GM21381 (cell line): ENCODE measurements at regions not wholly inside any gene's neighbourhood (a gene's known extent, or its start where the extent isn't known, plus 50 kb on each side); places are given as distances from the start of the nearest gene placed in this dataset.

Source experiments
- ATAC-seq: cut with Tn5 transposase; IDR thresholded peaks from one replicate; pipeline ENCODE4 v1.9.1; 2021; ENCODE audit warnings: mild to moderate bottlenecking, moderate library complexity; ENCODE audit not compliant: unreplicated experiment

DNA sequence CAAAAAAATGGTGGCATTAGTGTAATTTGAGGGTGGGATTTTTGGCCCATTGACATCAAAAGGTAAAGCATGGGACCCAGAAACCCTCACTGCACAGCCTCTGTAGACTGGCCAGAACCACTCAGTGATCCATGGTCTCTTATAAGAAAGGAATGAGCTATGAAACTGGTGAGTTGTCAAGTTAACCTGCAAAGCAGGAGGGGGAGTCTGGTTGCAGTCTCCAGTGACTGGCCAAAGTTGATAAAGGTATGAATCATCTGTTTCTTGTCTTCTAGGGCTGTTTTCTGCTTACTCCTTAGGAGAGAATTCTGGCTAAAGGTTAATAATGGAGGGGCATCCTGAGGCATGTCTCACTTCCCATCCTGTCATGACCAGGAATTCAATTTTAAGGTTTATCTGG, 325.2 kb downstream of the TLR4 start:
- no peak for ATAC-seq

DNA sequence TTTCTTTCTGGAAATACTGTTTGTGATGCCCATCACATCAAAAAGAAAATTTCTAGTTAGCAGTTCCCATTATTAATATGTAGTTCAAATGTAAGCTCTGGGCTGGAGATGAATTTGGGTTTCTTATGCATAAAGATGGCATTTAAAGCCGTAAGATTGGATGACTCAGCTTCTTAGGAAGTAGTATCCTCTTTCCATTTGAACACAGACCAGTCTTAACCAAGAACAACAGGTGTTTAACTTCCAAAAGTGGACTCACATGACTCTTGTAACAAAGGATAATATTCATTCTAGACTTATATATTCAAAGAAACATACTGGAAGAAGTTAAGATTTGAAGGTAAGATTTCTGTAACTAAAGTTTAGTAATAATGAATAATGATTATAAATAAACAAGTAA, 330.5 kb downstream of the TLR4 start:
- ATAC-seq, result no peak

DNA sequence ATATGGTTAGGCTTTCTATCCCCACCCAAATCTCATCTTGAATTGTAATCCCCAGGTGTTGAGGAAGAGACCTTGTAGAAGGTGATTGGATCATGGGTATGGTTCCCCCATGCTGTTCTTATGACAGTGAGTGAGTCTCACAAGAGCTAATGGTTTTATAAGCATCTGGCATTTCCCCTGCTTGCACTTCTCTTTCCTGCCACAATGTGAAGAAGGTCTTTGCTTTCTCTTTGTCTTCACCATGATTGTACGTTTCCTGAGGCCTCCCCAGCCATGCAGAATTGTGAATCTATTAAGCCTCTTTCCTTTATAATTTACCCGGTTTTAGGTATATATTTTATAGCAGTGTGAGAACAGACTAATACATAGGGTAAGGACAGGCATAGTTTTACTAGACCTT, 334.5 kb downstream of the TLR4 start:
- no peak for ATAC-seq

DNA sequence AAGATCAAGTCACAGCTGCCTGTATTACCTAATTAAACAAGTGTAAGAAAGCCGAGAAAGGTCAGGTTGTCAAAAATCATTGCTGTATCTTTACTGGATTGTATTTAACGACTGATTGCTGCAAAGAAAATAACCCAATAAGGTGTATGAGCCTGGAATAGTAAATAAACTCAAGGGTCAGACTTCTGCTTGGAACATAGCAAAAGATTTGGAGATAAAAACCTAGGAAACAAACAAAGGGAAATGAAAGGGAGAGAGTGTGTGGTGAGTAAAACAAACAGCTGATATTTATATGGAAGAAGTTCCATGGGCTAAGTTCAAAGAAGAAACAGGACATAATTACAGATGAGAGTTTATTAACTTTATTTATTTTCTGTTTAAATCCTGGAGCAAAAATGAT, 354.0 kb downstream of the TLR4 start:
- ATAC-seq, result no peak

DNA sequence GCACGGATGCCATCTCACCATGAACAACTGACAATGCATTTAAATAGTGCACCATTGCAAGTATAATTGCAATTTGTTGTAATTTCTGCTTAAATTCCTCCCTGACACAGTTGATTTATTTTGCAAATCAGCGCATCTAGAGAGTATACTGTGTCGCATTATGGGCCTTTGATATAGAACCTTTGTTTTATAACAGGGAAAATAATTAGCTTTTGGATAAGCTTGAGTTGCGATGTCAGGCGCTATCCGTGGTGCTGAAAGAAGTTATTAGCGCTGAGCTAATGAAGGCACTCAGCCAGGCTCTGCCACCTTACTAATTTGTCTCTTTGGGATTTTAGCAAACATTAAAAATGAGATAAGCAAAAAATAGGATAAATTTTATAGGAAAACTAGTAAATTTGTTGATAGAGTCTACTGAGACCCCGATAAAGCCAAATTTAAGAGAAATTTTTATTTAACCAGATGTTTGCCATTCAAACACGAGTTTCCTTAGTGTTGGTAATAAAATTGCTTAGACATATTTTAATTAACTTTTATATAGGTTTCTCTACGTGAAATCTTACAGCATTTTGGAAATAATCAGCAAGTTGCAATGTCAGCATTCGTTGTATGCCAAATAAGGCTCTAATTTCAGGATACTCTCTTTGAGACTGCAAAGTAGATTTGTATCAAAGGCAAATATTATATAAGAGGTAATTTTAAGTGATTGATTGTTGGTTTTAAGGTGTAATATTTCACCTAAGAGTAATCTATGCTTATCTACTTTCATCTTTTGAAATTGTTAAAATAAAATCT, 355.5 kb downstream of the TLR4 start:
- no peak for ATAC-seq

DNA sequence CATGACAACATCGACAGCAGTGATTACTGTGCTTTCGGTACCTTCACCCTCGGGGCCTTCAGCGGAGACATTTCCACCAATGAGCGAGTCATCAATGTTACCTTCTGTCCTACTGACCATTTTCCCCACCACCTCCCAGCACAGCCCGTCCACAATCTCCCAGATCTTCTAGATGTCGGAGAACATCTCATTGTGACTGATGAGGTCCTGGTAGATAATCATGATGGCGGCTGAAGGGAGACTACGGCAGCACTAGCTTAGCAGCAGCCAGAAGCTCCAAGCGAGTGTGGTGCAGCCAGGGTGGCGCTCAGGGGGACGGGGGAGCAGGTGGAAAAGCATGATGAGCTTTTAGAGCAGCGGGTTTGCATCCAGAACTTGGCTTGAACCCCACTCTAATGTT, 379.0 kb downstream of the TLR4 start:
- ATAC-seq, result no peak

DNA sequence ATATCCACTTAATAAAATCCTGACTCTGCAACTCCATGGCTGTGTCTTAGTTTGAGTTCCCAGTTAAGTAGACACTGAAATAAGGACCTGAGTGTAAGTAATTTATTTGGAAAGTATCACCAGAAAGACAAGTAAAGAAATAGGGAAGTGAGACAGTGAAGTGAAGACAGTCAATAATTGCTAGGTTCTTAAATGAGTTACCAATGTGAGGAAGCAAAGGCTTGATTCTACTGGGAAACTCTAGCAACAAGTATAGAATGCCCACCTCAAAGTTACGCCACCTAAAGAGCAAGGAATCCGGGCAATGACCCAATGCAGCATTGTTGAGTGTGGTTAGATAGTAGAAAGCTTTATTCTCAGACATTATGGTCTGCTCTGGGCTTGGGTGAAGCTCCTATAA, 383.9 kb downstream of the TLR4 start:
- ATAC-seq, result no peak

DNA sequence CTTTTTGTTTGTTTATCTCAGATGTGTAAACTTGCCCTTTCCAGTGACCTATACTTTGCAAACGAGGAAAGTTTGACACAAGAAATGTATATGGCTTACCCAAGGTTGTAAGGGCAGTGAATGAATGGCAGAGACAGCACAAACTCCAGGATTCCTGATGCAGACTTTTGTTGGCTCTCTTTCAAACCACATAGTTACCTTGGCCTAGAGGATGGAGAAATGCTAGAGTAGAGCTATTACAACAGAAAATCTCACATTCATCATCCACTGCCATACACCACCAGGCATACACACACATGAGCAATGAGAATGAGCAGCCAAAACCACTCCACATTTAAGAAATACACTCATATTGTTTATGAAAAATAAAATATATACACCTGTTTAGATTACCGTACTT, 387.0 kb downstream of the TLR4 start:
- ATAC-seq, result no peak

DNA sequence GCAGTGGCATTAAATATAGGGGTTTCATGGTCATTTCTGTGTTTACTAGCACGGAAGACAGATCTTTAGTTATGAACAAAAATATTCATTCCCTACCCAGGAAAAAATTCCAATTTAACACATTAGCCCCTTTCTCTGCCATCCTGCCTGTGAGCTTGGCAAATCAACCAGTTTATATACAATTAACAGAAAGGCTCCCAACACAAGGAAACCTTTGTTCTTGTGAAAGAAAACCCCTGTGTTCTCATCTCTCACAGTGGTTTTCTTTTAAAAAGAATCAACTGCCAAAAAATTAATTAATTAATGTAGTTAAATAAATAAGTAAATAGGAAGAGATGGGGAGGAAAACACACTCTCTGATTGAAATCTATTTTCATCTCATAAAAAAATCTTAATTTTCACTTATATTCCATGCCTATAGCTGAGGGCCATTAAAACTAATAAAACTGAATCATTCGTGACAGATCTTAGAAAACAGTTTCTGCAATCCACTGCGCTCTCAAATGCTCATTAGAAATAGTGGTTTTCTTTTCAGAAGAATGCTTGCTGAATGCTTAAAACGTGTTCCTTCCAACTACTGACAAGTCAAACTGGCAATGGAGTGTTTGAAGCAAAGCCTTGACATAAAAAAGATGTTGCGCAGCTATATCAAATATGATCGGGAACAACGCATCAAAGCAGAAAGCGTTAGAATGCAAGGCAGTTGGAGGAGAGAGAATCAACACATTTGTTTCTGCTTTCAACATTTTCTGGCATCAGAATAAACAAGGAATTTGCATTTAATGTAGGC, 387.7 kb downstream of the TLR4 start:
- no peak for ATAC-seq

DNA sequence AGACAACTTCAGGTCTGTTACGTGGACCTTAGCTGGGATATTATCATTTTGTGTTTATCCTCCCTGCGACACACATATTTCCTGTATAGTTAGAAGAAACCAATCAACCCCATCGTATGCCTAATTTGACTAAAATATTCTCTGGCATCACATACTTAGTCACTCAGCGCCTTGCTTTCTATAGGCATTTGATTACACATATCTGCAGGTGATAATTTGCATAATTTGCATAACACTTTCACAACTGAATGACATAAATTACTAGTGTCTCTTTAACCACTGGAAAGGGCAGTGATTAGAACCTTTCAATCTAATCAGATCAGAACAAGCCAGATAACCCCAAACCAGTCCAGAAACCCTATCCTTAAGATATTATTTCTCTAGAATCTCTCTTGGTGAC, 390.2 kb downstream of the TLR4 start:
- no peak for ATAC-seq

DNA sequence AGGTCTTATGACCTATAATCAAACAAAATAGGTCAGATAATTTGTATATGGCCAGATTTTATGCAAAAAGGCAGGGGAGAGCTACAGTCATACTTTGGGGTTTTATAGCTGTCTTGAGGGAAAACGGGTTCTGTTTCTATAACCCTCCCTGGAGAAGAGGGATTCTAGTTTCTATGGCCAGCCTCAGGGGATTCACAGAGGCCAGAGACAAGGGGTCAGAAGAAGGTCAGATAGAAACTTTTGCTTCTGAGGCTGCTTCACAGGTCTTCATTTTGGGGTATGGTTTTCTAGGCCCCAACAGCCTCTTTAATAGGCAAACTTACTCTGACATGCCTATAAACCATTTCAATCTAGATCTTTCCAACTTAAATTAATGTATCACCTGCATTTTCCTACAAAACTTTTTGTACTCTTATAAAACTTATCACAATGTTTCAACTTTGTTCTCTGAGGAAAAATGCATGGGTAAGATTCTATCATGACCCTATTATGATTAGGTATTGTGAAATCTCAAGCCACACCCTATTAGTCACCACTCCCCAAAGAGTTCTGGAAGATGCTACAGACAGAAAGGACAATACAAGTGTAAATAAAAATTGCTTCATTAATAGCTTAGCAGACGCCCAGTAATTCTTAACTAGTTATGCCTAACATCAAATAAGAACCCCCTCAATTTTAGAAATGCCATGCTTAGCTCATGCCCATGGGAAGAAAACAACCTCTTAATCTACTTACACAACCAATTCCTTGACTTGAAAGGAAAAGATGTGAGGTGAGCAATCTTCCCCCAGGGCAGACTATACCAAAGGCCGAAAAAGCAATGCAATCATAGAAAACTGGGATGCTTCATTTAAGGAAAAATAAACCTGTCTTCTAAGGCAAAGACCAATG, 396.6 kb downstream of the TLR4 start:
- ATAC-seq, result no peak

DNA sequence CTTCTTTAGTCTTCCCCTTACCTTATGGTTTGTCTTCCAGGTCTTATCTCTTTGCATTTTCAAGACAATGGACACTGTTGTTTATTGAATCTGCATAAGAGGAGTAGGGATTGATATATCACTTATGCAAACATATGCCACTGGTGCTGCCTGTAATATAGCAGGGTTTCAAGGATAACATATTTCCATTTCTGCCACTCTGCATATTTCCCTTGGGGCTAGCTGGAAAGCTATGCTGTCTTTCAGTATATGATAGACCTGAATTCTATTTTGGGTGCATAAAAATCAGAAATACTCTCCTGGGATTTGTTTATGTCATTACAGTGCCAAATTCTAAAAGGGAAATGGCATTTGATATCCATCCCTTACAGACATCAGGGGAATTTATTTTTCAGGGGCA, 400.2 kb downstream of the TLR4 start:
- ATAC-seq, result no peak

DNA sequence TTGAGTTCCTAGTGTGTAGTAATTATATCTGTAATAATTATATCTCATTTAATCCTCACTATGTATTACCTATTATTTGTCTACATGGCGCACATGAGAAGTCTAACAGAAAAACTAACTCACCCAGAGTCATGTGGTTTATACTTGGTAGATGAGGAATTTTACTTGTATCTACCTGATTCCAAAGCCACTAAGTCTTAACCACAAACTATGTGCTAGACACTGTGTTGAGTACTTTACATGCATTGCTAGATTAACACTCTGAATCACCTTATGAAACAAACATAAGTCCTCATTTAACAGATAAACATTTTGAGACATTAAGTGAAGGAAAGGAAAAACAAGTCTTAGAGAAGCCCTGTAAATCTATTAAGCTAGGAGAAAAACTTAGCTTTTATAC, 404.8 kb downstream of the TLR4 start:
- ATAC-seq, result no peak

DNA sequence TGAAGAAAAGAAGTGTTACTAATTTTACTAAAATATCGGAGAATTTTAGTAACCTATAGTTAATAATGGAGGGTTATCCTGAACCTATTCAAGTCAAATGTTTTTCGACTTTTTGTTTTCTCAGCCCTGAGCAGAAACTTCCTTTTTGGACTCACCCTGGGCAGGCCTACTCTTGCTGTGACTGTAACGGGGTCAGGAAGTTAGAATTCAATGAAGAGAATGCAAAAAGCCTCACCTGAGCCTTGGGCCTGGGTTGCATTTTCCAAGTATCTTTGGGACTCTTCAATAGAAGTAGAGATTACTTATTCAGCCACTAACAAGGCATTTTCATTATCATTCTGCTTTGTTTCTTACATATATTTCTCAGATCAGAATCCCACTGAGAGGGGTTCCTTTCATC, 405.3 kb downstream of the TLR4 start:
- no peak for ATAC-seq

DNA sequence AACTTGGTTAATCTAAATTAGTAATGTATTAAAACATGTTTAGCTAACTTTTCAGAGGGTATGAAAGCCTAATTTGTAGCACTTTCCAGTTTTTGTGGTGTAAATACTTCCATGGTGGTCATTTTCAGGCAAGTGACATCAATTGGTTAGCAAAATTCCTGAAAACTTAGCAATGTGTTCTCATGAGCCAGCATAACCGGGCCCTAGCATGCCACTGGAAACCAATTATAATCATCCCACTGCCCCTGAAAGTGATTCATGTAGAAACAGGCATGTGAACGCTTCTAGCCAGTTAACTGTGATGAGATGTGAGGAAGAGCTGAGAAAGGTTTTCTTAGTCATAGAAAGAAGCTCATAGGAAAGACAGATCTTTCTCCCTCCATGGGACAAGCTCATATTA, 417.2 kb downstream of the TLR4 start:
- ATAC-seq, result no peak

DNA sequence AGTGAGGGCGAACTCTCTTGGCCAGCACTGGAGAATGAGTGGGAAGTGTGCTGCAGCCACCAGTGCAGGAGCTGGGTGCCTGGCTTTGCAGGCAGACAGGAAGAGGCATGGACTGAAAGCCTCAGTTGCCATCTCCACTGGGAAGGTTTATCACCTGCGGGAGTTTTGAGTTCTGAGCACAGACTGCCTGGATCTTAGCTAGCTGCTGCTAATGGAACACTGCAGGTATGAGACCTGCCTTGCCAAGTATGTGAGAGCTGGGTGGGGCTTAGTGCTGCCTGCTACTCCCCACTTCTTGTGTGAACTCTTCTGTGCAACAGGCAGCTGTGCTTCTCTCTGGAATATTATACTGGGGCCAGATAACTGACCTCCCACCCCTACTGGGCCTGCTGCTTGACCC, 424.1 kb downstream of the TLR4 start:
- ATAC-seq, result no peak

DNA sequence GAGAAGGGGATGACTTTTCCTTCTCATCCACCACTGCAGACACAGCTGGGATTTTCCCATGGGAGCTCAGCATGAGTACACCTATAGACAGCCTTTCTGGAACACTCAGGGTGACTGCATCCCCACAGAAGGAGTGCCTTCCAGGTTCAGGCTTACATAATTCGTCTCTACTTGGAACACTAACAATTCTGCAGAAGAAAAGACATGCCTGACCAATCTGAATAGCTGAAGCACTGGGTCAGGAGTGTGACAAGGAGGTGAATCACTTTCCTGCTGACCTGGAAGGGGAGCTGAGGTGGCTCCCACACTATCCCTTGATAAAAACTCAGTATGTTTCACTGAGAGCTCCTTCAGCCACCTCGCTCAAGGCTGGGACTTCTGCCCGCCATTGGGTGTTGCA, 425.3 kb downstream of the TLR4 start:
- no peak for ATAC-seq

DNA sequence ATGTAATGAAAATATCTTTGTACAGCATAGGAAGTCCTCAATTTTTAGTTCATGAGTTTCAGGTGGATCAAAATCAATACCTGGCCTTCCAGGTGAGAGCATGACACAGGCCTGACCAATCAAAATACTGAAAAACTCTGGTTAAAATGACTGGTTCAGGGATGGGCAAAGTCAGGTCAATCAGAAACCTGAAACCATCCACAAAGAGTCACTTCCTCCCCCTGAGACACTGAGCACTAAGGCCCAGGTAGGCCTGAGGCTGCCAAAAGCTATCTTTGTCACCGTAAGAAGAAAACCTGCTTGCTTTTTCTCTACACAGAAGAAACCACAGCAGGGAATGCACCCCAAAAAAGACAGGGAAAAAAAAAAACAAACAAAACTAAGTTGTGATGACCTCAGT, 444.8 kb downstream of the TLR4 start:
- ATAC-seq, result no peak

DNA sequence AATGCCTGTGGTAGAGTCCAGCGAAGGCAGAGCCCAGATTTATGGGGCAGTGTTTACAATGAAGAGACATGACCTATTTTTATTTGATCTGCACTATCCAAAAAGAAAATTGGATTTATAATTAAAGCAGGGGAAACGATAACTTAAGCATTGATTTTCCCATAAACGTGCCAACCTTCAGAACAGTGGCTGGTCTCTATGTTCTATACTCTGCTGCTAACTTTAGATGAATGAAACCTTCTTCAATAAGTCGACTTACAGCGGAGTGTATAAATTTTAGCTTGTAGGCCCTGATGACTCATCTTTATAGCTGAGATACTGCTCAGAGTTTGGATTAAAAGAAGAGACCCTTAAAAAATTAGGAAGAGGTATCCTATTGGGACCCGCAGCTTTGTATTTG, 452.6 kb downstream of the TLR4 start:
- no peak for ATAC-seq

DNA sequence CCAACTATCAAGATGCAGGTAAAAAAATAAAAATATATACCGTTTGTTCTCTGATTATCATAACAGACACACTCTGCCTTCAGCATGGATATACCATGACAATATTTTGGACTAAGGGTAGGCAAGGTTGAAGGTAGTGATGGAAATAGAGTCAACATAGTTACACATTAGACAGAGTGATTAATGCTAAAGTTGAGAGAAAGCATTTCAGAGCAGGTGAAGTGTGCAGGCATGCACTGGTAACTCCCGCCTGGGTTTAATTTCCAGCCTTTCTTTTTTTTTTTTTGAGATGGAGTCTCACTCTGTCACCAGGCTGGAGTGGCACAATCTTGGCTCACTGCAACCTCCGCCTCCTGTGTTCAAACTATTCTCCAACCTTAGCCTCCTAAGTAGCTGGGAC, 458.5 kb downstream of the TLR4 start:
- ATAC-seq, result no peak

DNA sequence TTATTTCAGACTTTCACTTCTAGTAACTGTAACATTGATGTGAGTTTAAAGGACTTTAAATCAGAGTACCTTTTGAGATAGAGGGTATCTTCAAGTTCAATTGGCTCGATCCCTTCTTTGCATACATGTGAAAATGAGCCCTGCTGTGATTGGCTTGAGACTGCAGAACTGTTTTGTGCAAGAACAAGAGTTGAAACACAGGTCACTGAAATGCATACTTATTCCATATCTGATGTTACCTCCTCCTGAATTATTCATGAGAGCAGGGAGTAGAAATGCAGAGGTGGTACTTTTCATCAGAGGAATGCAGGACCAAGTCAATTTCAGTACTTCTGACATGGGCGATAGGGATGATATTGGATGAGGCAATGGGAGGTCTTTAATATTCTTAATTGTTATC, 459.5 kb downstream of the TLR4 start:
- ATAC-seq, result no peak

DNA sequence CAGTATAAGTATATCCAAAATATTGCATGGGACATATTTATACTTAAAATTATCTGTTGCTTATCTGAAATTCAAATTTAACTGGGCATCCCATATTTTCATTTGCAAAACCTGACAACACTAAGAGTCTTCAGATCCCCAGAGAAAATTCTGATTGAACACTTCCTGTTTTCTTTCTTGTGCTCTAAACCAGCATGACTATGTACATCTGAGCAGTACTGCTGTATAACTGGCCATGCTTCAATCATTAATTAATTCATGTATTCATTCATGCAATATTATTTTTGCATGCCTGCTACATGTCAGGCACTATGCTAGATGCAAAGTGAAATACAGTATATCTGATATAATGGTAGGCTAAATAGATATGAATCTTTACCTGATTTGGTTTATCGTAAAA, 461.2 kb downstream of the TLR4 start:
- ATAC-seq, result no peak
